ENCODE measurements at regions not wholly inside any gene's neighbourhood (a gene's known extent, or its start where the extent isn't known, plus 50 kb on each side); places are given as distances from the start of the nearest gene placed in this dataset.

DNA sequence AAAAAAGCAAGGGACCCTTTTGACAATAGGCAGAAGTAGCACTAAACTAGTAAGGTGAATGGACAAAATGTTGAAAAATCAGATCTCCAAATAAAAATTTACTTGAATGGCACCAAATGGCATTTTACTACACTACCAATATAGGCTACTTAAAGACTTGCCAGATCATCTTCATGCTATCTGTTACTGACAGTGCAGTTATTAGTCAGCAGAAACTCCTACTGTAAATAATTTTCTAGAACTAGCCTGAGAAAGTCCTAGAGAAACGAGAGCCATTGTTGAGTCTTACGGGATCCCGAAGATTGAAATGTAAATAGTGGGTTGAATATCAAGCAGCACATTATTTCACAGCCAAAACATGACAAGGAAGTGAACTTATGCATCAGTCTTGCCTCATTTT lies 350.3 kb downstream of the SEC23A start (continued):
- TF ChIP-seq POLR2AphosphoS5 (IDR thresholded peaks at IDR 0.05; ENCODE audit: low read depth, low read length) (no peak), SIN3A (IDR thresholded peaks at IDR 0.05; ENCODE audit: low read depth) (no peak), EZH2 (IDR thresholded peaks at IDR 0.05) (no peak), MAX (IDR thresholded peaks at IDR 0.05) (no peak)
- TF ChIP-seq, protein P1, sequence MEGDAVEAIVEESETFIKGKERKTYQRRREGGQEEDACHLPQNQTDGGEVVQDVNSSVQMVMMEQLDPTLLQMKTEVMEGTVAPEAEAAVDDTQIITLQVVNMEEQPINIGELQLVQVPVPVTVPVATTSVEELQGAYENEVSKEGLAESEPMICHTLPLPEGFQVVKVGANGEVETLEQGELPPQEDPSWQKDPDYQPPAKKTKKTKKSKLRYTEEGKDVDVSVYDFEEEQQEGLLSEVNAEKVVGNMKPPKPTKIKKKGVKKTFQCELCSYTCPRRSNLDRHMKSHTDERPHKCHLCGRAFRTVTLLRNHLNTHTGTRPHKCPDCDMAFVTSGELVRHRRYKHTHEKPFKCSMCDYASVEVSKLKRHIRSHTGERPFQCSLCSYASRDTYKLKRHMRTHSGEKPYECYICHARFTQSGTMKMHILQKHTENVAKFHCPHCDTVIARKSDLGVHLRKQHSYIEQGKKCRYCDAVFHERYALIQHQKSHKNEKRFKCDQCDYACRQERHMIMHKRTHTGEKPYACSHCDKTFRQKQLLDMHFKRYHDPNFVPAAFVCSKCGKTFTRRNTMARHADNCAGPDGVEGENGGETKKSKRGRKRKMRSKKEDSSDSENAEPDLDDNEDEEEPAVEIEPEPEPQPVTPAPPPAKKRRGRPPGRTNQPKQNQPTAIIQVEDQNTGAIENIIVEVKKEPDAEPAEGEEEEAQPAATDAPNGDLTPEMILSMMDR (IDR thresholded peaks at IDR 0.05 in 2 of 3, conservative IDR thresholded peaks at IDR 0.05 in 1 of 3; ENCODE audit: borderline replicate concordance in 1 of 3, insufficient read depth in 1 of 3, low read depth in 2 of 3, low read length in 2 of 3) = no peak

DNA sequence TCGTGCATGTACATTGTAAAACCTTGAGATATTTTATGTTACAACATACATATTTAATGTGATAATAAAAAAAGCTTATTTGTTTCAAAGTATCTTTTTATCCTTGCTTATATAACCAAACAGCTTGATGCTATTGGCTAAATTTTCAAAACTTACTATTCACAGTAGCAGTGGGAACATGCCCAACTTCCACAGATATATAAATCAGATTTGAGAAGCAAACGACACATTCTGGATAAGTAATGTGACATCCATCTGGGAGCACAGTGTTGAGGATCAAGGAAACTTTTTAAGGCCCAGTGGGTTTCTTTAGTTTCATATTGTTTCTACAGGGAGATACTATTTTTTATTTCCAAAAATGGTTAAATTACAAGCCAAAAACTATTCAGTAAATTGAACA lies 350.7 kb downstream of the SEC23A start:
- no peaks in the 10 kb centered on the region for H4K20me1 ChIP-seq (ENCODE audit: insufficient read depth)
- BruUV-seq (replicated peaks) = no TSS peak
- no peaks in the 10 kb centered on the region for H3K4me1 ChIP-seq (ENCODE audit: control insufficient read depth in 1 of 2, insufficient read depth in 2 of 2, low read length in 2 of 2)
- H3K27ac ChIP-seq (ENCODE audit: low read depth, low read length) = no peak overlapping the region
- no peak overlapping the region for H3K4me3 ChIP-seq (replicated peaks in 1 of 2; ENCODE audit: low read depth in 1 of 2, low read length in 2 of 2)
- CTCF ChIA-PET = no interaction called here
- RAD21 ChIA-PET (ENCODE audit: low non-redundant PET in 1 of 2, low total read pairs in 2 of 2, uncharacterized antibody in 2 of 2, unreplicated experiment in 2 of 2) = no interaction called here
- H3K9me3 ChIP-seq (ENCODE audit: control insufficient read depth in 1 of 2, insufficient read depth in 1 of 2, low read depth in 1 of 2, low read length in 2 of 2) = no peaks in the 10 kb centered on the region
- H3K9ac ChIP-seq (ENCODE audit: low read length) = no peak overlapping the region
- no peaks in the 10 kb centered on the region for H3K79me2 ChIP-seq (ENCODE audit: insufficient read depth, low read length)
- H3K27me3 ChIP-seq (ENCODE audit: insufficient read depth, low read length) = no peaks in the 10 kb centered on the region
- no peak overlapping the region for H3K4me2 ChIP-seq (ENCODE audit: low read length)
- H2AFZ ChIP-seq (ENCODE audit: low read depth, low read length, poor library complexity, severe bottlenecking) = no peak overlapping the region
- DNase-seq (ENCODE audit: low read depth, low spot score) (no peak), ATAC-seq (no peak)
- no peaks in the 10 kb centered on the region for H3K36me3 ChIP-seq (ENCODE audit: control insufficient read depth in 1 of 2, insufficient read depth in 2 of 2, low read length in 2 of 2)
- no peak for TF ChIP-seq ZNF274 (IDR thresholded peaks at IDR 0.05; ENCODE audit: low read depth, low read length)
- no peak for TF ChIP-seq TCF7L2 (IDR thresholded peaks at IDR 0.05; ENCODE audit: borderline replicate concordance, extremely low read depth, insufficient read depth, insufficient read length)
- TF ChIP-seq, protein P1 (IDR thresholded peaks at IDR 0.05 in 2 of 3, conservative IDR thresholded peaks at IDR 0.05 in 1 of 3; ENCODE audit: borderline replicate concordance in 1 of 3, insufficient read depth in 1 of 3, low read depth in 2 of 3, low read length in 2 of 3) = no peak
- no peak for TF ChIP-seq POLR2A (IDR thresholded peaks at IDR 0.05; ENCODE audit: borderline replicate concordance, extremely low read depth, insufficient read depth, insufficient read length)
- no peak for TF ChIP-seq POLR2AphosphoS5 (IDR thresholded peaks at IDR 0.05; ENCODE audit: low read depth, low read length)
- TF ChIP-seq REST (IDR thresholded peaks at IDR 0.05; ENCODE audit: low read depth) = no peak
- TF ChIP-seq, protein P2, sequence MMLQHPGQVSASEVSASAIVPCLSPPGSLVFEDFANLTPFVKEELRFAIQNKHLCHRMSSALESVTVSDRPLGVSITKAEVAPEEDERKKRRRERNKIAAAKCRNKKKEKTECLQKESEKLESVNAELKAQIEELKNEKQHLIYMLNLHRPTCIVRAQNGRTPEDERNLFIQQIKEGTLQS (IDR thresholded peaks at IDR 0.05) = no peak
- no peak for TF ChIP-seq MAX (IDR thresholded peaks at IDR 0.05)
- no peak for TF ChIP-seq YY1 (IDR thresholded peaks at IDR 0.05; ENCODE audit: extremely low read depth, insufficient replicate concordance, low read depth, low read length)
- no peak for TF ChIP-seq CEBPB (IDR thresholded peaks at IDR 0.05; ENCODE audit: low read depth)
- POLR2A ChIA-PET = no interaction called here
- H3K9me2 ChIP-seq (ENCODE audit: insufficient read depth) = no peaks in the 10 kb centered on the region
- intact Hi-C loops (cut with micrococcal nuclease) = no loop called here

All from HCT116 (cell line).